ENCODE measurements at regions not wholly inside any gene's neighbourhood (a gene's known extent, or its start where the extent isn't known, plus 50 kb on each side); places are given as distances from the start of the nearest gene placed in this dataset.
A peak's percentile ranks its signal among the peaks of the same experiment; 100 is the strongest.

GRCh38 chr1:87961992-87962391, 633.3 kb downstream of the LMO4 start:
- H3K27ac ChIP-seq = no peak overlapping the region
- no peaks in the 10 kb centered on the region for H3K4me1 ChIP-seq
- H3K27me3 ChIP-seq = no peaks in the 10 kb centered on the region
- H3K4me3 ChIP-seq = no peak overlapping the region
- no peaks in the 10 kb centered on the region for H3K9me3 ChIP-seq
- no peaks in the 10 kb centered on the region for H3K36me3 ChIP-seq
- no peak for DNase-seq (ENCODE audit: low spot score in 2 of 2)
- TF ChIP-seq POLR2AphosphoS5 (IDR thresholded peaks at IDR 0.05) = no peak
- TF ChIP-seq CTCF (IDR thresholded peaks at IDR 0.05) = no peak
- no peak for TF ChIP-seq POLR2A (IDR thresholded peaks at IDR 0.05)
- TF ChIP-seq EP300 (IDR thresholded peaks at IDR 0.05) = no peak

- WGBS = 77% methylated on average over 2 of the region's 2 CpGs
- H3K4me1 ChIP-seq = no peaks in the 10 kb centered on the region
These were observed 634.9 kb downstream of the LMO4 start for GRCh38 chr1:87963556-87963955.

GRCh38 chr1:87965193-87965592, 636.5 kb downstream of the LMO4 start:
- H3K9me3 ChIP-seq = no peaks in the 10 kb centered on the region
- no peak overlapping the region for H3K4me3 ChIP-seq
- DNase-seq (ENCODE audit: low spot score in 2 of 2) = no peak
- H3K27ac ChIP-seq = no peak overlapping the region
- H3K4me1 ChIP-seq = no peaks in the 10 kb centered on the region
- H3K36me3 ChIP-seq = no peaks in the 10 kb centered on the region
- TF ChIP-seq CTCF (IDR thresholded peaks at IDR 0.05) (no peak), EP300 (IDR thresholded peaks at IDR 0.05) (no peak), POLR2A (IDR thresholded peaks at IDR 0.05) (no peak), POLR2AphosphoS5 (IDR thresholded peaks at IDR 0.05) (no peak)
- 93% methylated on average over 5 of the region's 5 CpGs for WGBS
- no peaks in the 10 kb centered on the region for H3K27me3 ChIP-seq

More at GRCh38 chr1:87963556-87963955, 634.9 kb downstream of the LMO4 start:
- no peaks in the 10 kb centered on the region for H3K36me3 ChIP-seq
- H3K9me3 ChIP-seq = no peaks in the 10 kb centered on the region
- no peak for DNase-seq (ENCODE audit: low spot score in 2 of 2)
- no peak for TF ChIP-seq EP300 (IDR thresholded peaks at IDR 0.05)
- TF ChIP-seq POLR2A (IDR thresholded peaks at IDR 0.05) = no peak
- TF ChIP-seq POLR2AphosphoS5 (IDR thresholded peaks at IDR 0.05) = no peak
- TF ChIP-seq CTCF (IDR thresholded peaks at IDR 0.05) = no peak
- H3K4me3 ChIP-seq = no peak overlapping the region
- H3K27me3 ChIP-seq = no peaks in the 10 kb centered on the region
- H3K27ac ChIP-seq = no peak overlapping the region

GRCh38 chr1:87968197-87968955, 639.7 kb downstream of the LMO4 start:
- Histone ChIP-seq H3K4me1 (no peaks in the 10 kb centered on the region), H3K4me3 (no peak overlapping the region), H3K27me3 (no peaks in the 10 kb centered on the region), H3K9me3 (no peaks in the 10 kb centered on the region), H3K27ac (peak overlapping the region; percentile 6), H3K36me3 (no peaks in the 10 kb centered on the region)
- 77% methylated on average over 4 of the region's 4 CpGs for WGBS
- no peak for TF ChIP-seq EP300 (IDR thresholded peaks at IDR 0.05)
- TF ChIP-seq POLR2AphosphoS5 (IDR thresholded peaks at IDR 0.05) = no peak
- no peak for TF ChIP-seq POLR2A (IDR thresholded peaks at IDR 0.05)
- TF ChIP-seq CTCF (IDR thresholded peaks at IDR 0.05) = no peak
- no peak for DNase-seq (ENCODE audit: low spot score in 2 of 2)

GRCh38 chr1:87969040-87969439, 640.4 kb downstream of the LMO4 start:
- Histone ChIP-seq H3K27me3 (no peaks in the 10 kb centered on the region), H3K4me1 (no peaks in the 10 kb centered on the region), H3K9me3 (no peaks in the 10 kb centered on the region), H3K27ac (no peak overlapping the region), H3K36me3 (no peaks in the 10 kb centered on the region), H3K4me3 (no peak overlapping the region)
- no peak for DNase-seq (ENCODE audit: low spot score in 2 of 2)
- 74% methylated on average over 2 of the region's 2 CpGs for WGBS
- no peak for TF ChIP-seq POLR2AphosphoS5 (IDR thresholded peaks at IDR 0.05)
- no peak for TF ChIP-seq POLR2A (IDR thresholded peaks at IDR 0.05)
- TF ChIP-seq CTCF (IDR thresholded peaks at IDR 0.05) = no peak
- TF ChIP-seq EP300 (IDR thresholded peaks at IDR 0.05) = no peak

Data from suprapubic skin (tissue), 4 donors.